NOMO-1 treated with DMSO at 0.1 percent for 48 hours (cell line): ENCODE measurements at regions not wholly inside any gene's neighbourhood (a gene's known extent, or its start where the extent isn't known, plus 50 kb on each side); places are given as distances from the start of the nearest gene placed in this dataset.
"Not testable (repeated sequence)": the region's sequence is repeated elsewhere in the genome, so short reads cannot be mapped to it uniquely, and the experiment has no call there.

Experiments used
- DNase-seq: peaks from one replicate; lab custom pipeline; 2025; ENCODE audit not compliant: unreplicated experiment; lab: John Stamatoyannopoulos, UW

DNA sequence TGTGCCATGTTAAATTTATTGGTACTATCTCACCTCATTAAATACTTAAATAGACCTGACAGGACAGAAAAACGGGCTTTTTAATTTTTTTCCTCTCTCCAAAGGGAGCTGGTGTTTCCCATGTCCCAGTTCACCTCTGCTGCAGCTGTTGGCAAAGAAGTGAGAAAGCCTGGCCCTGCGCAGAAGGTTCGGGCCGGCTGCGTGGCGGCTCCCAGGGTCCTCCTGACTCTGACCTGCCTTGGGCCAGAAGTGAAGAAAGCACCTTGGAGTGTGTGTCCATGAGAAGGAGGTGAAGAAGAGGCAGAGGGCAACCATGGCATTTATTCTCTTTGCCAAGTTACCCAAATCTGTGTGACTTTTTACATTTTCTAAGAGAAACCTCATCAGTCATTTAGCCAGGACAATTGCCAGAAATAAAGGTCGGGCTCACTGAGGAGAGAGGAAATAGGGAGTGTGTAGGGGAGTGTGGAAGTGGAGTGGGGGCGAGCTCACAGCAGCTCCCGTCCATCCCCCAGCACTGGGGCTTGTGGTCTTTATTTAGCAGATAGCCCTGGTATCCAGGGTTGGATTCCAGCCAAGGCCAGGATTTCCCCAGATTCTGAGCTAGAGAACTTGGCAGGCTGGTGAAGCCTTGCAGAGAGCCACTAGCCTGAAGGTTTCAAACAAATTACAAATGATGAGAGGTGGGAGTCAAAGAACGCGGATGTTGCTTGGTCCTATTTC is 102.4 kb upstream of the CADM1 start:
- DNase-seq = no peak

DNA sequence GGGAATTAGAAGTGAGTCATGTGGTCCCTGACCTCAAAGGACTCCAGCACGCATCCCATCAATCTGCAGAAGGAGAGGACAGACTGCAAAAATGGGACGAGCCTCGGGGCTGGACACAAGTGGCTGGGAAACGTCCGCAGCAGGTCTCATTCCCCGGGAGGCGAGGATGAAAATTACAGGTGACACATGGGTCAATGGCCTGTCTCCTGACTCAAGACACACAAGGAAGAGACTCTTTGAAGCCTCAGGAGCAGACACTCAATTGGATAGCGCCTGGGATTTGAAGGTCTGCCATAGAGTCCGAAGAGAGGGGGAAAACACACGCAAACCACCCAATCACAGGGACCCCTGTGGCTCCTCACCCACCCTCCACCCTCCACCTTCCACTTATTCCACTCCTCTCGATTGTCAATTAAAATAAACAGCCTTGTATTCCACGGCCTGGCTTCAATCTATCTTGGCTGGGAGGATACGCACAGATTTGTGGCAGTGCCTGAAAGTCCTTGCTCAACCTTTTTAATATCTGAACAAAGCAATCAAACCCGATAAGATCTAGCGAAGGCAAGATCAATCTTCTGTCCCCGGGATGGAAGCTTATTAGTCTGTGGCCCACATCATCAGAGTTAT is 101.8 kb upstream of the CADM1 start:
- DNase-seq = no peak

DNA sequence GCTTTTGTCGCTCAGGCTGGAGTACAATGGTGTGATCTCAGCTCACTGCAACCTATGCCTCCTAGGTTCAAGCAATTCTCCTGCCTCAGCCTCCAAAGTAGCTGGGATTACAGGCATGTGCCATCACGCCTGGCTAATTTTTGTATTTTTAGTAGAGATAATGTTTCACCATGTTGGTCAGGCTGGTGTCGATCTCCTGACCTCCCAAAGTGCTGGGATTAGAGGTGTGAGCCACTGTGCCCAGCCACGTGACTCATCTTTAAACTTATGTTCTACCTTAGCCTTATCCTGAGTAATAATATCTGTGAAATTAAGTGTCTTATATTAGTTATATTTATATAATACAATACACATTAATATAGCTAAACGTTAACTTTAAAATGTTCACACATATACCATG is 101.2 kb upstream of the CADM1 start:
- DNase-seq = not testable (repeated sequence)

DNA sequence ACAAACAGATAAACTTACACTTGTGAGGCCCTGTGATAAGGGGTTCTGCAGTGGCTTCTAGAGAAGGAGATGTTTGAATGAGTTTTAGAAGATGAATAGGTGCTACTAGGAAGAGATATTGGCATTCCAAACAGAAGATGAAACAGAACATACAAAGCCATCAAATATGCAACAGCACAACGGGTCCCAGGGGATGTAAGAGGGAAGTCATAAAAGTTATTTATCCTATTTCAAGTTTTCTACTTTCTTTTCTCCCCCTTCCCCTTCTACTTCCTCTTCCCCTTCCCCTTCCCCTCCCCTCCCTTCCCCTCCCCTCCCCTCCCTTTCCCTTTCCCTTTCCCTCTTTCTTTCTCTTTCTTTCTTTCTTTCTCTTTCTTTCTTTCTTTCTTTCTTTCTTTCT is 94.9 kb upstream of the CADM1 start:
- no peak for DNase-seq

DNA sequence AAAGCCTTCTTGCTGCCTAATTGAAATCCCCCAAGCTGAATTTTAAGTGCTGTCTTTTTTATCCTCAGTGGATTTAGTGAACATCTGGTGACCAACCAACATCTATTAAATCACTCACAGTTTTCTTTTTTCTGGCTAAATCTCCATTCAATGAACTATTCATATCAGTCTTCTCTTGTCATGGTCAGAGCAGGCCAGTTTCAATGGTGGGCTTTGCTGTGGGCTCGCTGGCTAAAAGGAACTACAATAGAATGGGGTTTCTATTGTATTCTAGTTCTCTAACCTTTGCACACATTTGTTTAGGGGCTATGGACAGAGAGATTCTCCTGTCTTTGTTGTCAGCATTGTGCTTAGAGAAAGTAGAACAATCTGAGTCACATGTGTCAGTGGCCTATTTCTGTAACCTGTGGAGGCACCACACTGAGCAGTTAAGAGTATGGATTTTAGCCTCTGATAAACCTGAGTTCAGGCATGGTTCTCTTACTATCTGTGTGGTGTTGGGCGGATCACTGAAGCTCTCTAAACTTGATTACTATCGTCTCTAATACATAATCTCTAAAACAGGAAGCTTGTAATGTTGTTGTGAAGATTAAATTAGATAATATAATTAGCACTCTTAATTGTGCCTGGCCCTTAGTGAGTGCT is 94.2 kb upstream of the CADM1 start:
- DNase-seq = no peak

DNA sequence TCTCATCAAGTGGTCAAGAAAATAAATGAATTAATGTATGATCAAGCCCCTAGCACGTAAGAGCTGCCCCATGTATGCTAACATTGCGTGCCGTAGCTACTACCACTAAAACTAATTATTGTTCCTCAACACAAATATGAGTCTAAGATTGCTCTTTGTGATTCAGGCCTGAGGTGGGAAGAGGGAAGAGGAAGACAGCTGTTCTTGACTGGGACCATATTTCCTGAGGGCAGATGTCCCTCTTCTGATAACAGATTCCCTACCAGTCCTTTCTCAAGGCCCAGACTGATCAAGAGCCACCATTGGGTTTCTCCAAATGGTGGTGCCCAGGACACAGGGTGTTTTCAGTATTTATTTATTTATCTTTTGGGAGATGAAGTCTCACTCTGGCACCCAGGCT is 87.2 kb upstream of the CADM1 start:
- DNase-seq = no peak

DNA sequence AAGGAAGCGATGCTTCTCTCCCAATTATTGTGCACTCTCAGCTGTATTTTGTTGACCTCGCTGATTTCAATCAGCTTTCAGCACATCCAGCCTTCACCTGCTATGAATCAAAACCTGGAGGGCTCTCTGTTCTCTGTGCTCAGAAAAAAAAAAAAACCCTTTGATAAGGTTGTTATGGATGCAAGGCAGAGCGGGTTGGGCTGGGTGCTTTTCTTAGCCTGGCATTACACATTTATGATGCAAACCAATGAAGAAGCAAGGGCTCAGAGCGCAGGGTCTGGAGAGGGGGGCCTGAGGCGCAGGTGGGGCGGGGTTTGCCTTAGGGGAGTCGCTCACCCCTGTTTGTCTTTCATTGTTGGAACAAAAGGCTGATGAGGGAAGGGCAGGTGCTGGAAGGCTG is 86.0 kb upstream of the CADM1 start:
- DNase-seq = no peak

DNA sequence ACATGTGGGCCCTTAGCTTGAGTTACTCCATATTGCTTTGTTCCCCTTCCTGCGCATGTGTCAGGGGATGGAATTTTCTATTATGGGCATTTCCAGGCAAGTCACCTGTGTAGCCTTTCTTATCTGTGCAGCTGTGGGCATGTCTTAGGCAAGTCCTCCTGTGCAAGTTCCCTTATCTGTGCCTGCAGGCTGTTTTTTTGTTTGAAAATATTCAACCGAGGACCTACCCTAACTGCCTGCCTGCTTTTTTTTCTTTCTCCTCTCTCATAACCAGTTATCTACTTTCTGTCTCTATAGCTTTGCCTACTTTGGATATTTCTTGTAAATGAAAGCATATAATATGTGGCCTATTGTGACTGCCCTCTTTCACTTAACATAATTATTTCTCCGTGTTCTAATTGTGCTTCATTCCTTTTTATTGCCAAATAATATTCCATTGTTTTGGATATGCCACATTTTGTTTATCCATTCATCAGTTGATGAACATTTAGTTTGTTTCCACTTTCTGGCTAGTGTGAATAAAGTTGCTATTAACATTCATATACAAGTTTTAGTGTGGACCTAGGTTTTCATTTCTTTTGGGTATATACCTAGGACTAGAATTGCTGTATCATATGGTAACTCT is 83.6 kb upstream of the CADM1 start:
- no peak for DNase-seq

DNA sequence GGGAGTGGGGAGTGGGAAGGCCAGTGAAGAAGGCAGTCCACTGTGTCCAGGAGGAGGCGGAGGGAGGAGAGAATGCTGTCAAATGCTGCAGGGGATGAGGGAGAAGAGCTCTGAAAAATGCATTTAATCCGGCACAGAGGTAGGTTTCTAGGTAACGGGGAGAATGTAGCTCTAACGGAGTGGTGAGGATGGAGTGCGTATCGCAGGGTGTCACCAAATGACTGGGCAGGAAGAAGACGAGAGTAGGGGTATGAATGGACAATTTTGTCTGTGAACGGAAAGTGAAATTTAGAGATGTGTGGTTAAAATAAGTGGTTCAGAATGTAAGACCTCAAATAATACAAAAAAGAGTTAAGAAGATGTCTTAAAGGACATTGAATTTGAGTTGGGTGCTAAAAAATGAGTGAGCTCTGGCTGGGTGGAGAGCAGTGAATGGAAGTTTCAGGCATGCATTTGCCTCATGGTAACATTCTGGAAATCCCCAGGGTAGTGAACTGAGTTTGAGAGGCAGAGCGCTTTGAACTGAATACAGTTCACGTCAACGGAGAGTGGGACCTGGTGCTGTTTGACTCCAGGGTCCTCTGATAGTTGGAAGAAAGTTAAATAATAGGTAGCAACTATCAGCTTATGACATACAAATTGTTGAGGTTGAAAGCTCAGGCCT is 81.3 kb upstream of the CADM1 start:
- DNase-seq = no peak

DNA sequence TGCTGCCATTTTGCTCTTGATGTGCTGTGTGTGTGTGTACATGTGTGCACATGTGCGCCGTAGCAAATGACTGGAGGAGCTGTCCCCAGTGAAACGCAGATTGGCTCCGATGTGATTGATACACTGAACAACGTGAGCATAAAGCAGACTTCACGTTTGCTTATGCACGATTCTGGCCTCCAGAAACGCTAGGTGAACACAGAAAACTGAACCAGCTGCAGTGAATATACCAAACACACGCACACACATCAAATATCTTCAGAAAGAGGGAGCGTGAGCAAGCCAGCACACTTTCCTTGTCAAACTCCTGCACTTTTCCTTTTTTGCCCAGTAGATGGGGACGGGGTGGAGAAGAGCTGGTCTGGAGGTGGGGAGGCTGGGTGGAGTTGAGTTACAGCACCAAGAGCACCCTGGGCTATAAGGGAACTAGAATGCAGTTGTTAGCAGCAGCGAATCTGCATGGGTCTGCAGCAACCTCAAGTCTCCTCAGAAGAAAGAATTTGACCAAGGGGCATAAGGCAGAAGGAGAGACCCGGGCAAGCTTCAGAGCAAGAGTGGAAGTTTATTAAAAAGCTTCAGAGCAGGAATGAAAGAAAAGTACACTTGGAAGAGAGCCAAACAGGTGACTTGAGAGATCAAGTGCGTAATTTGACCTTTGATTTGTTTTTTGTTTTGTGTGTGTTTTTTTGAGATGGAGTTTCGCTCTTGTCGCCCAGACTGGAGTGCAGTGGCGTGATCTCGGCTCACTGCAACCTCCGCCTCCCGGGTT is 77.8 kb upstream of the CADM1 start:
- no peak for DNase-seq

DNA sequence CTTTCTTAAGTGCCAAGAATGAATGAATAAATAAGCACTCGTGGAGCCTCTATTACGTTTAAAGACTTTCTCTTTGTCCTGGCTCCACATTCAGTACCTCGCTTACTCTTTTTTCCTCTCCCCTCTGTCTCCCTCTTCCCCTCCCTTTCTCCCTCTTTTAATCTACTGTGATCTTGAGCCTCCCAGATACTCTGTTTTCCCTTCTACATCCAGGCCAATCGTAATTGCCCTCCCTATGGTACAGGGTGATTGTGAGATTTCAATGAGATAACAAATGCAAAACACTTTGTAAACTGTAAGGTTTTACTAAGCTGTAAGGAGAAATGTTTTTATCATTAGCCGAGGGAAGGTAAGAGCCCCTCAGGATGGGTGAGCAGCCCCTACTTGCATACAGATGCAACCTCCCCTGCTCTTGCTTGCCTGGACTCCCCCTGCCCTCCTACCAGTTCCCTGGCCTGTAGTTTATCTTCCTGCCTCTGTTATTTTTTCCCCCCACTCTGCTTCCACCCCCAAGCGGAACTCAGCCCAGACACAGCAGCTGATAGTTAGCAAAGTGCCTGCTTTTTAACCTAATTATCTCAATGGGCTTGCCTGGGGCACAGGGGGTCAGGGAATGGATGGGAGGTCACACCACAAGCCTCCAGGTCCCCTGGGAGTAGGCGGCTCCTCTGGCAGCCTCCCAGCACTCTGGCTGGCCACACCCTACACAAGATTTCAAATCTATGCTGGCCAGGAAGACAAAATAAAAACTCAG is 76.9 kb upstream of the CADM1 start:
- DNase-seq = no peak

DNA sequence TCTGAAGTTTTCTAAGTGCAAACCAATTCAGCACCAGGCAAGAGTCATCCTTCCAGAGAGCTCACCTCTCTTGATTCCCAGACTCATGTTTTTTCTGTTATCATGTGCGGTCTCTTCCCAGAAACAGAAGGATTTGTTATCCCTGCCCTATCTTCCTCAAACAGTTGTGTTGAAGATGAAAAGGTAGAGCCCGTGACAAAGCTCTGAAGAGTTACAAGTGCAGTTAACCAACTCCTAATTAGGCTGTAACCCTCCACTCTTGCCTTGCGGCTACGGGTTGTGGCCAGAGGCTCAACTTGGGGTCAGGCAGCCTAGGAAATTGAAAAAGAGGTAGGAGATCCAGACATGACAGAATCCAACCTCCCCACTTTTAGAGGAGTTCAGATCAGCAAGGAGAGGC is 76.2 kb upstream of the CADM1 start:
- no peak for DNase-seq

DNA sequence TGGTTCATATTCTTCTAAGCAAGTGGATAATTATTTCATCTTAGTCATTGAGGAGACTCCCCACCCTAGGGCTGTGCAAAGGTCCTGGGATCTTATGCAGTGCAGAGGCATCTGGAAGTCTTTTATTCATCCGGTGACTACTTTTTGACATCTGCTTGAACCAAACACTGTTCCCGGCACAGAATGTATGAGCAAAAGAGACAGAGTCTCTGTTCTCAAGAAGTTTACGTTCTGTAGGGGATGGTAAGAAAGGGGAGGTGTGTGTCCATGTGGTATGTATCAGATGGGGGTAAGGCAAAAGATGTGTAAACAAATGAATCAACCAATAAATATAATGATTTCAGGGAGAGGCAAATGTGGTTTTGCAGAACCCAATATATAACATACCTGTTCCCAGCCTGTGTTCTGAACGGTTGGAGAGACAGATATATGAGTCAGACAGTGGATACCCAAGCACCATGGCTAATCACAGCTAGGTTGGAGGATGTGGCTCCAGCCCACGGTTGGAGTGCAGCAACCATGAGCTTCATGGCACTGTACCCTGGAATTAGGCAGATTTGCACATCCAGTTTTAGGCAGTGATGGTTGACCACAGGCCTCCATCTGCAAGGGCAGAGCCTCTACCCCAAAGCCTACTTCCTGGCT is 75.1 kb upstream of the CADM1 start:
- no peak for DNase-seq

DNA sequence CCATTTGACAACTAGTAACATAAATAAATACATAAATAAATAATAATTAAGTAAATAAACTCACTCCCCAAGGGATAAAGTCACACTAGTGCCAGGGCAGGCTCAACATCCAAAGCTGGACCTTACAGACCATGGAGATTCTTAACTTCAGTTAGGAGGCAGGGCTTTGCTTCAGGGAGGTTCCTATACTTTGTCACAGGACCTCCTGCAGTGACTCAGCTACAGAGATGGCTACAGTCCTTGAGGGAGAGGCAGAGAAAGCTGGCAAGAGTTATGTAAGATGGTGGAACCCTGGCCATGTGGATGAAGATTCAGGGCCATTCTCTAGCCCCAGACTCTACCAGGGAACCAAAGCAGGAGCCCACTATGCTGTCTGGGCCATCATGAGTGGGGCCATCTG is 74.1 kb upstream of the CADM1 start:
- no peak for DNase-seq

DNA sequence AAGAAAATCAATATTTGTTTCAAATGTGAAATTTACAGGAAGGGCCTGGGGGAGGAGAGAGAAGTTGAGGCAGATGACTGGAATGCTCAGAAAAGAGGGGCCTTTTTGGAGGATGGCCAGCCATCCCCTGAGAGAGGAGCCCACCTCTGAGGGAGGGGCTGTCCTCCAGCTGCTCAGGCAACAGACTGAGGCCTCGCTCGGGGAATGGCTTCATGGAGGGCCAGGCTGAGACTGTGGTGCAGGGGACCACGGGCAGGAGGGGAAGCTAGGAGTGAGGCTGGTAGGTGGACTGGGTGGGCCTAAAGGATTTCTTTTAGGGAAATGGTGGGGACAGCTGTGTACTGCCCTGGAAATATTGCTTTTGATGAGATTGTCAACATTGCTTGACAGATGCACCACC is 73.5 kb upstream of the CADM1 start:
- no peak for DNase-seq

DNA sequence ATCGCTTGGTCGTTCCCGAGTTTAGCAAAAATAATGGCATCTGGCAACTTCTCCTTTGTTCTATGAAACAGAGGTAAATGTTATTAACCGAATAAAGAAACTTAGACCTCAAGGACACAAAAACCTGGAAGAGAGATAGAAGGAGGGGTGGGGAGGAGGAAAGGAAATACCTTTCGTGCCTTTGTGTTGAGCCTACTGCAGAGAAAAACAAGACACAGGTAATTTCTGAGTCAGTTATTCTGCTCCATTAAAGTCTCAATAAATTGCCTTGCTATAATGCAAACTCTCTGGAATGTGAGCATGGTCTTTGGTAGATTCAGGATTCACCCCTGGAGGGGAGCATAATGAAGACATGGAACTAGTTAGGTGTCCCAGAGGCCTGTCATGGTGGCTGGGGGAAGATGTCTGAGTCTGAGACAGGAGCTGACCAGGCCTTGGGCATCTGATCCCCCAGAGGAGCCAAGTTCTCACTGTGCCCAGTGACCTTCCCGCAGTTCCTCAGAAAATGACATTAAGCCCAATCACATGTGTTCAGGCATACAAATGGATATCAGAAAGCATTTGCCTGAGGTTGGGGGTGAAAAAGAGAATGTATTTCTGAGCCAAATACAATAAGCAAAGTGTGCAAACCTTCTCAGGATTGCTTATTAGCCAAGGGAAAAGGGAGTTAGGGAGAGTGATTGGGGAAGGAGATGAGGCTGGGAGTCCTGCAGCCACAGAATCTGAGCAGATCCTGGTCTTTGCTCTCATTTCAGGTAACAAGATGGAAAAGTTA is 72.6 kb upstream of the CADM1 start:
- DNase-seq = no peak

DNA sequence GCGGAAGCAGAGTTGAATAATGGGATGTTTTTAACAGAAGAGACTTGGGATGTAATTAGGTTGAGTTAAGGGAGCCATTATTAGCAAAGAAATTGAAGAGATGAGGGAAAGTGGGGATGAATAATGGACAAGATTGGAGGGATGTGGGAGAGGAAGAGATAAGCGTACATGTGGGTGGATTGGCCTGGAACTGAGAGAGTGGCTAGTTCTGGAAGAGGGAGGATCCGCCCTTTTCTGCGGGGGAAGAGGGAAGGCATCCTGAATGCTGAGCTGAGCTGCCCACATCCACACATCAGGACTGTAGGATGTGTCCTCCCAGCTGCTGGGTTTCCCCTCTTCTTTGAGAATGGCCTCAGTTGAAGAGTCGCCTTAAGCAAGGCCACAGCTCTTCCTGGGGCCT is 68.3 kb upstream of the CADM1 start:
- no peak for DNase-seq

DNA sequence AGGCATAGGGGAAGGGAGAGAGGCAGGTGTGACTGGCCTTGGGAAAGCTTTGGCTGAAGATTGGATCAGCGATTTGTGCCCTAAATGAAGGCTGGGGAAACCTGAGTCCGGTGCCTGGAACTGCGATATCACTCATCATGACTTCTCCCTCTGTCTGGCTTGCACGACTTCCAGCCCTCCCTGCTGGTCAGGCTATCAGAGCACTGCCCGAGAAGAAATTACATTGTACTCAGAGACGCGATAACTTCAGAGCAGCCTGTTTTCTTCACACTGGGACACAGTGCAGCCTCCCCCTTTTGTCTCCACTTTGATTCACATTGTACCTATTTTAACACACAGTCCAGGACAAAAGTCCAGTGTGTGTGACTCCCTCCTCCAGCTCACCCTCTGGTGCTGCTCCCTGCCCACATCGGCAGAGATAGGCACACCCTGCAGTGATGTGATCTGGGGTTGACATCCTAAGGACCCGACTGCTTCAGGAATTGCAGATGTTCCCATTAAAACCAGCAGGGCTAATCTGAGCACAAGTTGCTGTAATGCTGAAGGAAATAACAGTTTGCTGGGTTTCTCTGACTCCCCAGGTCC is 62.1 kb upstream of the CADM1 start:
- no peak for DNase-seq

DNA sequence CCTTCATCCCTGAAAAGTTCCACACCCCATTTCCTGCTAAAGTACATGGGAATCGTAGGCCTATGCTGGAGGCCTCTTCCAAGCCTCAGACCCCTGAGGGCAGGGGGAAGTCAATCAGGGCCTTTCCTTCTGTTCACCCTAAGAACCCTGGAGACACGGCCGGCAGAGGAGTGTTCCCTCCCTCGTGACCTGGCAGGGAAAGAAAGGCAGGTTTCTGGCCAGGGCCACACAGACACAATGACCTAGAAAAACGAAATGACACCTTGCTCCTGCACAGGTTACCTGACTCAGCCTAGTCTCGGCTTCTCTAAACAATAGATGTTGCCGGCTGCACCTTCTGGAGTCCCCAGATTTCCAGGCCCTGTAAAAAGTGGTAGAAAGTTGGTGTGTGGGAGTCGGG is 60.6 kb upstream of the CADM1 start:
- DNase-seq = no peak
